SK-N-SH (cell line): ENCODE measurements at regions not wholly inside any gene's neighbourhood (a gene's known extent, or its start where the extent isn't known, plus 50 kb on each side); places are given as distances from the start of the nearest gene placed in this dataset.

Source experiments
- CTCF ChIA-PET: fragments of 300-600, 350-600 bp; formaldehyde crosslinking; extraction: SDS; loops from one replicate; lab custom pipeline; 2021; lab: Yijun Ruan, JAX
- POLR2A ChIA-PET: fragments of 350-600 bp; sonication (Branson Sonifier 250); formaldehyde crosslinking; extraction: SDS; loops from one replicate; lab custom pipeline; 2020; ENCODE audit warnings: antibody characterized with exemption, inconsistent platforms; lab: Yijun Ruan, JAX
- DNase-seq: peaks from one replicate; pipeline ENCODE4 v3.0.0; 2012
- H2AFZ ChIP-seq: fragments of 200-600 bp; sonication (generic); 2 replicates; pipeline ENCODE4 v1.8.1; 2016; ENCODE audit warnings: antibody characterized with exemption, mild to moderate bottlenecking, low read depth
- H3F3A ChIP-seq: fragments of 200-600 bp; sonication (generic); replicated peaks from 2 replicates; pipeline ENCODE3; 2016; ENCODE audit warnings: antibody characterized with exemption, mild to moderate bottlenecking; ENCODE audit not compliant: insufficient read depth
- H3K27ac ChIP-seq, 2 experiments: fragments of 200-500 bp in 1 of 2; fragments of 200-600 bp in 1 of 2; sonication (Bioruptor generic) in 1 of 2; sonication (generic), shearing (Covaris generic) in 1 of 2; 2 replicates each; pipeline versions ENCODE4 v1.5.1 to v1.6.1; 2014 to 2016; ENCODE audit warnings: low read depth in 2 of 2, inconsistent platforms in 1 of 2, low read length in 1 of 2, mild to moderate bottlenecking in 1 of 2, mixed read lengths in 1 of 2
- H3K27me3 ChIP-seq: fragments of 200-600 bp; sonication (generic), shearing (Covaris generic); 2 replicates; pipeline ENCODE4 v1.6.1; 2016; ENCODE audit warnings: mixed run types; ENCODE audit not compliant: insufficient read depth
- H3K36me3 ChIP-seq, 2 experiments: fragments of 200-500 bp in 1 of 2; fragments of 200-600 bp in 1 of 2; sonication (Bioruptor generic) in 1 of 2; sonication (generic) in 1 of 2; replicated peaks in 1 of 2; 2 replicates each; pipeline versions ENCODE3 to v1.5.1; 2014 to 2016; ENCODE audit warnings: low read length in 1 of 2, mild to moderate bottlenecking in 1 of 2; ENCODE audit not compliant: insufficient read depth in 2 of 2, control insufficient read depth in 1 of 2
- H3K4me1 ChIP-seq, 2 experiments: fragments of 200-500 bp in 1 of 2; fragments of 200-600 bp in 1 of 2; sonication (Bioruptor generic) in 1 of 2; sonication (generic), shearing (Covaris generic) in 1 of 2; 2 replicates each; pipeline versions ENCODE4 v1.5.1 to v1.6.1; 2014 to 2016; ENCODE audit warnings: low read depth in 1 of 2, low read length in 1 of 2, mixed run types in 1 of 2; ENCODE audit not compliant: insufficient read depth in 2 of 2, control insufficient read depth in 1 of 2
- H3K4me2 ChIP-seq: fragments of 200-600 bp; sonication (generic), shearing (Covaris generic); 2 replicates; pipeline ENCODE4 v1.6.1; 2017; ENCODE audit warnings: mixed run types
- H3K4me3 ChIP-seq, 2 experiments: fragments of 200-500 bp in 1 of 2; fragments of 200-600 bp in 1 of 2; sonication (Bioruptor generic) in 1 of 2; sonication (generic), shearing (Covaris generic) in 1 of 2; 2 replicates each; pipeline versions ENCODE4 v1.5.1 to v1.8.1; 2014 to 2016; ENCODE audit warnings: low read depth in 2 of 2, inconsistent platforms in 1 of 2, low read length in 1 of 2, mild to moderate bottlenecking in 1 of 2, mixed read lengths in 1 of 2, moderate library complexity in 1 of 2
- H3K79me2 ChIP-seq: fragments of 200-600 bp; sonication (generic); 2 replicates; pipeline ENCODE4 v1.8.1; 2017; ENCODE audit warnings: mild to moderate bottlenecking; ENCODE audit not compliant: insufficient read depth
- H3K9ac ChIP-seq: fragments of 200-600 bp; sonication (generic); 2 replicates; pipeline ENCODE4 v1.6.1; 2017; ENCODE audit warnings: mixed run types
- H3K9me2 ChIP-seq: fragments of 200-600 bp; sonication (generic); 2 replicates; pipeline ENCODE4 v1.6.1; 2017; ENCODE audit warnings: mixed run types
- H3K9me3 ChIP-seq: fragments of 200-600 bp; sonication (generic); 2 replicates; pipeline ENCODE4 v1.6.1; 2017; ENCODE audit warnings: mixed run types, mild to moderate bottlenecking, moderate library complexity
- H4K20me1 ChIP-seq: fragments of 200-600 bp; sonication (generic); 2 replicates; pipeline ENCODE4 v1.6.1; 2017; ENCODE audit warnings: mild to moderate bottlenecking, mixed run types; ENCODE audit not compliant: insufficient read depth
- CHD2 ChIP-seq: fragments of 150-350 bp; IDR thresholded peaks from 2 replicates; pipeline ENCODE4 v1.6.1; 2018; ENCODE audit warnings: low read length; ENCODE audit not compliant: partially characterized antibody
- ELF1 ChIP-seq: IDR thresholded peaks from 2 replicates; pipeline ENCODE4 v1.4.0; 2012
- EZH2phosphoT487 ChIP-seq: fragments of 200-600 bp; sonication (generic); IDR thresholded peaks from 2 replicates; pipeline ENCODE4 v1.6.1; 2017; ENCODE audit warnings: low read depth, mixed run types, mild to moderate bottlenecking, antibody characterized with exemption, moderate library complexity, borderline replicate concordance
- GABPA ChIP-seq: IDR thresholded peaks from 2 replicates; pipeline ENCODE4 v1.4.0; 2012; ENCODE audit warnings: low read depth, mild to moderate bottlenecking
- GATA2 ChIP-seq: sonication (generic); formaldehyde crosslinking; IDR thresholded peaks from 2 replicates; pipeline ENCODE4 v1.5.0; 2020; ENCODE audit warnings: mild to moderate bottlenecking, missing genetic modification reagents
- JUND ChIP-seq: IDR thresholded peaks from 2 replicates; pipeline ENCODE4 v1.4.0; 2012
- MEF2A ChIP-seq: IDR thresholded peaks from 2 replicates; pipeline ENCODE4 v1.4.0; 2012; ENCODE audit warnings: low read depth, borderline replicate concordance
- NFIC ChIP-seq: IDR thresholded peaks from 2 replicates; pipeline ENCODE4 v1.4.0; 2012; ENCODE audit warnings: borderline replicate concordance
- NRF1 ChIP-seq: IDR thresholded peaks from 2 replicates; pipeline ENCODE4 v1.6.1; 2012; ENCODE audit warnings: low read depth, mild to moderate bottlenecking, low read length
- SIN3A ChIP-seq: IDR thresholded peaks from 2 replicates; pipeline ENCODE4 v1.6.1; 2012; ENCODE audit warnings: low read depth, mild to moderate bottlenecking, low read length, moderate library complexity, borderline replicate concordance
- TCF12 ChIP-seq: IDR thresholded peaks from 2 replicates; pipeline ENCODE4 v1.4.0; 2012
- WGBS: methylation state at CpG from one replicate; pipeline ENCODE4 v1.1.6; 2017; ENCODE audit warnings: low lambda C conversion rate; 5-methylcytosine and 5-hydroxymethylcytosine counted together
- TF ChIP-seq, protein P1 (sequence below): IDR thresholded peaks from 2 replicates; pipeline ENCODE4 v1.6.1; 2012; ENCODE audit warnings: mild to moderate bottlenecking, low read depth, low read length, moderate library complexity

DNA sequence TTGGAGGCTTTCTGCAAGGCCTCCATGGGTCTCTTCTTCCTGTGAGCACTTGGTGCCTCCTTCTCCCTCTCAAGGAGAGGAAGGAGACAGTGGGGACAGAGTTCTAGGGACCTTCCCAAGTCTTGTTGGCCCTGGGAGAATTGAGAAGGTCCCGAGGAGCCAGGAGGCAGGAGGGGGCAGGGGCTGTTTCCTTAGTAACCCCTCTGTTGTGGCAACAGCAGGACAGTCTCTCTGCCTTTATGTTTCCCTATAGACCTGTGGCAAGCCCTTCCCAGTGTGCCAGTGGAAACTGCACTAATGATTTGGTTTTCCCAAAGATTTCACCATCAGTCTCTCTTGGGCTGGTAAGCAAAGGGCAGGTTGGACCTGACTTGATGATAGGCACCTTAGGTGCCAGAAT, 87.8 kb upstream of the GALNT15 start:
- H3F3A ChIP-seq = peaks cover 22% of the 10 kb centered on the region
- H3K27me3 ChIP-seq = no peaks in the 10 kb centered on the region
- TF ChIP-seq EZH2phosphoT487 (no peak), CHD2 (no peak), ELF1 (no peak), JUND (no peak), NRF1 (no peak)
- H3K4me3 ChIP-seq = no peak overlapping the region
- ChIA-PET POLR2A (no interaction called here), CTCF (no interaction called here)
- H3K4me1 ChIP-seq = peaks cover 3 to 25% of the 10 kb centered on the region in 2 experiments
- no peaks in the 10 kb centered on the region for H3K36me3 ChIP-seq
- no peaks in the 10 kb centered on the region for H3K9me2 ChIP-seq
- H3K79me2 ChIP-seq = no peaks in the 10 kb centered on the region
- H3K9ac ChIP-seq = no peak overlapping the region
- H4K20me1 ChIP-seq = no peaks in the 10 kb centered on the region
- no peak overlapping the region for H3K4me2 ChIP-seq
- no peak overlapping the region for H2AFZ ChIP-seq
- 63% methylated on average over 1 of the region's 1 CpG for WGBS
- H3K9me3 ChIP-seq = no peaks in the 10 kb centered on the region
- DNase-seq = no peak
- H3K27ac ChIP-seq = no peak overlapping the region

DNA sequence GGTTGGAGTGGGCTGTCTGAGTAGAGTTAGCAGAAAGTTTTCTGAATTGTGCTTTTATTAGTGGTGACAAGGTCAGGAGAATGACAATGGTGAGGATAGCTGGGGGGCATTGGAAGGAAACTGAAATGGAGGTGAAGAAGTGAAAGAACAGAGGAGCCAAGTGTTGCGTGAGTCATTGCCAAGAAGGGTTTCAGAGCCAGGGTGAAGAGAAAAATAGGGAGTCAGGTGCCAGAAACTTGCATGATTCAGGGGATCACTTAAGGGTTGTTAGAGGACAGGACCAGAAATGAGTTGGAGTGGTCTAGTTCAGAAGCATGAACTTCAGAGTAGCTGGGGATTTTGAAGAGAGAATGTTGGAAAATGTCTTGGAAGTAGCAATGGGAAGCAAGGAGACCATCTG, 86.0 kb upstream of the GALNT15 start:
- no peak overlapping the region for H3K4me2 ChIP-seq
- no peaks in the 10 kb centered on the region for H3K9me3 ChIP-seq
- no peak for DNase-seq
- POLR2A ChIA-PET = no interaction called here
- no peaks in the 10 kb centered on the region for H3K79me2 ChIP-seq
- H3K36me3 ChIP-seq = no peaks in the 10 kb centered on the region
- H4K20me1 ChIP-seq = no peaks in the 10 kb centered on the region
- TF ChIP-seq GATA2 (no peak), GABPA (no peak), NFIC (no peak), TCF12 (no peak), EZH2phosphoT487 (no peak), JUND (no peak), SIN3A (no peak), MEF2A (no peak)
- TF ChIP-seq, all 33 proteins: peak for 0
- WGBS = 97% methylated on average over 1 of the region's 1 CpG
- Histone ChIP-seq H3K4me3 (no peak overlapping the region), H3K9ac (no peak overlapping the region), H3F3A (peaks cover 22% of the 10 kb centered on the region), H3K4me1 (peaks cover 3 to 25% of the 10 kb centered on the region in 2 experiments), H3K27me3 (no peaks in the 10 kb centered on the region), H2AFZ (no peak overlapping the region), H3K27ac (peak overlapping the region in 1 of 2 experiments; percentile 80; a peak in 1 of 4 replicates), H3K9me2 (no peaks in the 10 kb centered on the region)
- CTCF ChIA-PET = interaction anchor here (1.2 kb wide), 1 partner anchor 90 kb away, joined by 3 read pairs; no protein-coding TSS in a partner anchor

DNA sequence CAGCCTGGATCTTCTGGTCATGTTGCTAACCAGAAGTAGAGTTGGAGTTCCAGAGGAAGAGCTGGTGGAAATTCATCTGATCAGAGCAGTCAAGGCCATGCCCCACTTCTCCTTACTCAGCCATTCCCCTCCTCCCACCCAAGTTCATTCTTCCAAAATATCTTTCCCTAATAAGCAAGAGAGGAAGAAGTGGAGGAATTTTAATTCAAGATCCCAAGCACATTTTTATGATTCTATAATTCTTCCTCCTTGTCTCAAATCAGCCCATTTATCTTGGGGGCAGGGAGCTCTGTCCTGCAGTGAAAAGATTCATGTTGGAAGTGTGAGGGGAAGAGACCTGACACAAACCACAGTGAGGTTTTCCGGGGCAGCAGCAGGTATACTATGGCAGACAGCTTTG, 85.0 kb upstream of the GALNT15 start:
- H3K9me2 ChIP-seq = no peaks in the 10 kb centered on the region
- H2AFZ ChIP-seq = no peak overlapping the region
- H3K4me2 ChIP-seq = peak overlapping the region; percentile 3; the same call in 1 of the 2 replicates
- ChIA-PET CTCF (no interaction called here), POLR2A (no interaction called here)
- peaks cover 21% of the 10 kb centered on the region for H3F3A ChIP-seq
- H4K20me1 ChIP-seq = no peaks in the 10 kb centered on the region
- H3K36me3 ChIP-seq = no peaks in the 10 kb centered on the region
- H3K9ac ChIP-seq = no peak overlapping the region
- H3K4me1 ChIP-seq = peaks cover 3 to 26% of the 10 kb centered on the region in 2 experiments
- WGBS = 75% methylated on average over 1 of the region's 1 CpG
- TF ChIP-seq SIN3A = 0 out of 2 replicates have a peak, but pooled peaks have one; percentile 21
- TF ChIP-seq, protein P1, sequence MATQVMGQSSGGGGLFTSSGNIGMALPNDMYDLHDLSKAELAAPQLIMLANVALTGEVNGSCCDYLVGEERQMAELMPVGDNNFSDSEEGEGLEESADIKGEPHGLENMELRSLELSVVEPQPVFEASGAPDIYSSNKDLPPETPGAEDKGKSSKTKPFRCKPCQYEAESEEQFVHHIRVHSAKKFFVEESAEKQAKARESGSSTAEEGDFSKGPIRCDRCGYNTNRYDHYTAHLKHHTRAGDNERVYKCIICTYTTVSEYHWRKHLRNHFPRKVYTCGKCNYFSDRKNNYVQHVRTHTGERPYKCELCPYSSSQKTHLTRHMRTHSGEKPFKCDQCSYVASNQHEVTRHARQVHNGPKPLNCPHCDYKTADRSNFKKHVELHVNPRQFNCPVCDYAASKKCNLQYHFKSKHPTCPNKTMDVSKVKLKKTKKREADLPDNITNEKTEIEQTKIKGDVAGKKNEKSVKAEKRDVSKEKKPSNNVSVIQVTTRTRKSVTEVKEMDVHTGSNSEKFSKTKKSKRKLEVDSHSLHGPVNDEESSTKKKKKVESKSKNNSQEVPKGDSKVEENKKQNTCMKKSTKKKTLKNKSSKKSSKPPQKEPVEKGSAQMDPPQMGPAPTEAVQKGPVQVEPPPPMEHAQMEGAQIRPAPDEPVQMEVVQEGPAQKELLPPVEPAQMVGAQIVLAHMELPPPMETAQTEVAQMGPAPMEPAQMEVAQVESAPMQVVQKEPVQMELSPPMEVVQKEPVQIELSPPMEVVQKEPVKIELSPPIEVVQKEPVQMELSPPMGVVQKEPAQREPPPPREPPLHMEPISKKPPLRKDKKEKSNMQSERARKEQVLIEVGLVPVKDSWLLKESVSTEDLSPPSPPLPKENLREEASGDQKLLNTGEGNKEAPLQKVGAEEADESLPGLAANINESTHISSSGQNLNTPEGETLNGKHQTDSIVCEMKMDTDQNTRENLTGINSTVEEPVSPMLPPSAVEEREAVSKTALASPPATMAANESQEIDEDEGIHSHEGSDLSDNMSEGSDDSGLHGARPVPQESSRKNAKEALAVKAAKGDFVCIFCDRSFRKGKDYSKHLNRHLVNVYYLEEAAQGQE = no peak
- no peak for TF ChIP-seq JUND
- TF ChIP-seq, all 33 proteins: peak for 1
- Histone ChIP-seq H3K9me3 (no peaks in the 10 kb centered on the region), H3K4me3 (no peak overlapping the region), H3K27ac (peak overlapping the region; percentile 34 to 80), H3K79me2 (no peaks in the 10 kb centered on the region), H3K27me3 (no peaks in the 10 kb centered on the region)
- DNase-seq = no peak
